ENCODE measurements at regions not wholly inside any gene's neighbourhood (a gene's known extent, or its start where the extent isn't known, plus 50 kb on each side); places are given as distances from the start of the nearest gene placed in this dataset.
"Not testable (repeated sequence)": the region's sequence is repeated elsewhere in the genome, so short reads cannot be mapped to it uniquely, and the experiment has no call there.

- DNase-seq, result no peak
These were observed 1143.6 kb upstream of the EPHA6 start for GRCh38 chr3:95670765-95671164.

GRCh38 chr3:95673215-95673614, 1141.2 kb upstream of the EPHA6 start:
- DNase-seq, result no peak

GRCh38 chr3:95705786-95706418, 1108.5 kb upstream of the EPHA6 start:
- DNase-seq, result no peak

- DNase-seq, result no peak
These were observed 1107.1 kb upstream of the EPHA6 start for GRCh38 chr3:95707268-95707667.

GRCh38 chr3:95710684-95711083, 1103.7 kb upstream of the EPHA6 start:
- no peak for DNase-seq

GRCh38 chr3:95711789-95712188, 1102.6 kb upstream of the EPHA6 start:
- no peak for DNase-seq

- no peak for DNase-seq
These were observed 1099.3 kb upstream of the EPHA6 start for GRCh38 chr3:95715128-95715527.

GRCh38 chr3:95717048-95717447, 1097.3 kb upstream of the EPHA6 start:
- DNase-seq, result no peak

GRCh38 chr3:95718168-95718567, 1096.2 kb upstream of the EPHA6 start:
- no peak for DNase-seq

GRCh38 chr3:95719481-95719880, 1094.9 kb upstream of the EPHA6 start:
- no peak for DNase-seq

GRCh38 chr3:95721938-95722337, 1092.5 kb upstream of the EPHA6 start:
- DNase-seq, result no peak

- no peak for DNase-seq
These were observed 1088.6 kb upstream of the EPHA6 start for GRCh38 chr3:95725770-95726169.

GRCh38 chr3:95731753-95732152, 1082.6 kb upstream of the EPHA6 start:
- DNase-seq, result no peak

- DNase-seq, result no peak
These were observed 1081.1 kb upstream of the EPHA6 start for GRCh38 chr3:95733336-95733735.

GRCh38 chr3:95738045-95738444, 1076.3 kb upstream of the EPHA6 start:
- DNase-seq, result no peak

GRCh38 chr3:95744896-95745295, 1069.5 kb upstream of the EPHA6 start:
- DNase-seq, result not testable (repeated sequence)

GRCh38 chr3:95750097-95750496, 1064.3 kb upstream of the EPHA6 start:
- DNase-seq, result no peak

- no peak for DNase-seq
These were observed 1062.9 kb upstream of the EPHA6 start for GRCh38 chr3:95751509-95751908.

- DNase-seq, result no peak
These were observed 1062.2 kb upstream of the EPHA6 start for GRCh38 chr3:95752199-95752598.

- DNase-seq, result no peak
These were observed 1055.7 kb upstream of the EPHA6 start for GRCh38 chr3:95758707-95759106.

GRCh38 chr3:95759614-95760301, 1054.6 kb upstream of the EPHA6 start:
- no peak for DNase-seq

- DNase-seq, result no peak
These were observed 1038.8 kb upstream of the EPHA6 start for GRCh38 chr3:95775486-95776094.

- DNase-seq, result no peak
These were observed 1032.8 kb upstream of the EPHA6 start for GRCh38 chr3:95781598-95781997.

- no peak for DNase-seq
These were observed 1025.3 kb upstream of the EPHA6 start for GRCh38 chr3:95789111-95789510.
